Keratinocyte (primary cell): ENCODE measurements at regions not wholly inside any gene's neighbourhood (a gene's known extent, or its start where the extent isn't known, plus 50 kb on each side); places are given as distances from the start of the nearest gene placed in this dataset.

ENCODE experiments used
- DNase-seq: peaks from one replicate; pipeline ENCODE4 v3.0.0-alpha.2; 2011; ENCODE audit warnings: low read depth, missing footprints, low spot score
- FAIRE-seq: peaks from 2 replicates; lab custom pipeline; 2011; peaks lifted over from hg19 to GRCh38; lab: Jason Lieb, UNC
- H2AFZ ChIP-seq: 2 replicates; pipeline ENCODE4 v1.6.0; 2012; ENCODE audit warnings: low read length, control low read depth, inconsistent platforms; ENCODE audit not compliant: control insufficient read depth
- H3K27ac ChIP-seq: 2 replicates; pipeline ENCODE4 v1.5.1; 2011; ENCODE audit warnings: low read length; ENCODE audit not compliant: control insufficient read depth, insufficient read depth
- H3K27me3 ChIP-seq: 3 replicates; pipeline ENCODE4 v1.6.0; 2011; ENCODE audit warnings: low read length; ENCODE audit not compliant: control insufficient read depth, insufficient read depth; ENCODE audit errors: extremely low read depth
- H3K36me3 ChIP-seq, 2 experiments: 2 replicates in 1 of 2; 3 replicates in 1 of 2; pipeline ENCODE4 v1.5.1; 2011; ENCODE audit warnings: low read length in 2 of 2, mild to moderate bottlenecking in 1 of 2; ENCODE audit not compliant: control insufficient read depth in 2 of 2, insufficient read depth in 2 of 2; ENCODE audit errors: extremely low read depth in 1 of 2
- H3K4me1 ChIP-seq: 3 replicates; pipeline ENCODE4 v1.5.1; 2011; ENCODE audit warnings: low read length; ENCODE audit not compliant: control insufficient read depth, insufficient read depth; ENCODE audit errors: extremely low read depth
- H3K4me2 ChIP-seq: 3 replicates; pipeline ENCODE4 v1.6.0; 2011; ENCODE audit warnings: low read depth, low read length; ENCODE audit not compliant: control insufficient read depth, insufficient read depth; ENCODE audit errors: extremely low read depth
- H3K4me3 ChIP-seq, 3 experiments: fragments of 200-600 bp in 1 of 3; sonication (generic) in 1 of 3; 2 replicates in 2 of 3; 3 replicates in 1 of 3; pipeline ENCODE4 v1.5.1; 2011 to 2016; ENCODE audit warnings: low read length in 3 of 3, mild to moderate bottlenecking in 3 of 3, control low read depth in 2 of 3, inconsistent platforms in 1 of 3, low read depth in 1 of 3, mixed read lengths in 1 of 3, mixed run types in 1 of 3, moderate library complexity in 1 of 3; ENCODE audit not compliant: control insufficient read depth in 2 of 3, insufficient read depth in 2 of 3; ENCODE audit errors: extremely low read depth in 1 of 3
- H3K79me2 ChIP-seq: 2 replicates; pipeline ENCODE4 v1.6.0; 2012; ENCODE audit warnings: low read length; ENCODE audit not compliant: control insufficient read depth, insufficient read depth
- H3K9ac ChIP-seq: 3 replicates; pipeline ENCODE4 v1.6.0; 2011; ENCODE audit warnings: low read length; ENCODE audit not compliant: control insufficient read depth, insufficient read depth; ENCODE audit errors: extremely low read depth
- H3K9me1 ChIP-seq: 3 replicates; pipeline ENCODE4 v1.6.0; 2011; ENCODE audit warnings: low read length; ENCODE audit not compliant: control insufficient read depth, insufficient read depth; ENCODE audit errors: extremely low read depth
- H3K9me3 ChIP-seq: 2 replicates; pipeline ENCODE4 v1.5.1; 2012; ENCODE audit warnings: low read depth, low read length; ENCODE audit not compliant: control insufficient read depth
- H4K20me1 ChIP-seq: 3 replicates; pipeline ENCODE4 v1.6.0; 2011; ENCODE audit warnings: low read length; ENCODE audit not compliant: control insufficient read depth, insufficient read depth; ENCODE audit errors: extremely low read depth
- EZH2 ChIP-seq: IDR thresholded peaks from one replicate; pipeline ENCODE4 v1.6.1; 2012; ENCODE audit warnings: inconsistent platforms, mild to moderate bottlenecking, low read length, moderate library complexity
- dilution Hi-C: fragments of 300-500 bp; cut with MboI; formaldehyde crosslinking; loops from one replicate; pipeline ENCODE4 v1.7.0; 2020; ENCODE audit warnings: low sequenced_read_pairs; ENCODE audit not compliant: extremely low pct_ligation_motif_present
- TF ChIP-seq, protein P1 (sequence below), 3 experiments: IDR thresholded peaks in 1 of 3; conservative IDR thresholded peaks in 1 of 3; optimal IDR thresholded peaks in 1 of 3; 2 replicates in 2 of 3; 3 replicates in 1 of 3; pipeline versions ENCODE3 to v1.5.1; 2011; ENCODE audit warnings: low read length in 3 of 3, mild to moderate bottlenecking in 3 of 3, moderate library complexity in 2 of 3, control low read depth in 1 of 3, inconsistent platforms in 1 of 3; ENCODE audit not compliant: insufficient read depth in 2 of 3; ENCODE audit errors: extremely low read depth in 1 of 3

DNA sequence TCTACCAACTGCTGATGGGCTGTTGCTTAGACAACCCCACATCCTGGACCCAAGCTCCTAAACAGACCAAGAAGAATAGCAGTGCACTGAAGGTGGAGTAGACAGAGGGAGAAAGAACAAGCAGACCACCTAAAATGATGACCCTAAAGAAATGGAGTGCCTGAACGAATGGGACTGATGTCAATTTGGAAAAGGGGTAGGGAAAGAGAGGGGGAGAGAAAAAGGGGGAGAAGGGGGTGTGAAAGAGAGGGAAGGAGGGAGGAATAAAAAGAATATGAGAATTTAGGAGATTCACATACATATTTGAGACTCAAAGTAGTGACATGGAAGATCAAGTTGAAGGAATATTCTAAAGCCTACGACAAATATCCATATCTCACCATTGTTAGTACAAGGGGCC lies 144.4 kb upstream of the DUSP10 start:
- Histone ChIP-seq H3K36me3 (no peaks in the 10 kb centered on the region), H3K27ac (no peak overlapping the region), H3K4me3 (no peak overlapping the region), H3K27me3 (no peaks in the 10 kb centered on the region), H3K79me2 (no peaks in the 10 kb centered on the region), H3K4me1 (peaks cover 20% of the 10 kb centered on the region), H3K9me3 (no peaks in the 10 kb centered on the region), H3K9me1 (no peaks in the 10 kb centered on the region), H3K9ac (no peak overlapping the region), H4K20me1 (no peaks in the 10 kb centered on the region), H3K4me2 (peak overlapping the region; percentile 41), H2AFZ (no peak overlapping the region)
- DNase-seq (no peak), FAIRE-seq (no peak)
- TF ChIP-seq EZH2 = no peak
- TF ChIP-seq, protein P1, sequence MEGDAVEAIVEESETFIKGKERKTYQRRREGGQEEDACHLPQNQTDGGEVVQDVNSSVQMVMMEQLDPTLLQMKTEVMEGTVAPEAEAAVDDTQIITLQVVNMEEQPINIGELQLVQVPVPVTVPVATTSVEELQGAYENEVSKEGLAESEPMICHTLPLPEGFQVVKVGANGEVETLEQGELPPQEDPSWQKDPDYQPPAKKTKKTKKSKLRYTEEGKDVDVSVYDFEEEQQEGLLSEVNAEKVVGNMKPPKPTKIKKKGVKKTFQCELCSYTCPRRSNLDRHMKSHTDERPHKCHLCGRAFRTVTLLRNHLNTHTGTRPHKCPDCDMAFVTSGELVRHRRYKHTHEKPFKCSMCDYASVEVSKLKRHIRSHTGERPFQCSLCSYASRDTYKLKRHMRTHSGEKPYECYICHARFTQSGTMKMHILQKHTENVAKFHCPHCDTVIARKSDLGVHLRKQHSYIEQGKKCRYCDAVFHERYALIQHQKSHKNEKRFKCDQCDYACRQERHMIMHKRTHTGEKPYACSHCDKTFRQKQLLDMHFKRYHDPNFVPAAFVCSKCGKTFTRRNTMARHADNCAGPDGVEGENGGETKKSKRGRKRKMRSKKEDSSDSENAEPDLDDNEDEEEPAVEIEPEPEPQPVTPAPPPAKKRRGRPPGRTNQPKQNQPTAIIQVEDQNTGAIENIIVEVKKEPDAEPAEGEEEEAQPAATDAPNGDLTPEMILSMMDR (optimal IDR thresholded peaks at IDR 0.05 in 1 of 3, IDR thresholded peaks at IDR 0.05 in 1 of 3, conservative IDR thresholded peaks at IDR 0.05 in 1 of 3; ENCODE audit: extremely low read depth in 1 of 3, insufficient read depth in 2 of 3, low read length in 3 of 3) = no peak
- dilution Hi-C loops = no loop called here

DNA sequence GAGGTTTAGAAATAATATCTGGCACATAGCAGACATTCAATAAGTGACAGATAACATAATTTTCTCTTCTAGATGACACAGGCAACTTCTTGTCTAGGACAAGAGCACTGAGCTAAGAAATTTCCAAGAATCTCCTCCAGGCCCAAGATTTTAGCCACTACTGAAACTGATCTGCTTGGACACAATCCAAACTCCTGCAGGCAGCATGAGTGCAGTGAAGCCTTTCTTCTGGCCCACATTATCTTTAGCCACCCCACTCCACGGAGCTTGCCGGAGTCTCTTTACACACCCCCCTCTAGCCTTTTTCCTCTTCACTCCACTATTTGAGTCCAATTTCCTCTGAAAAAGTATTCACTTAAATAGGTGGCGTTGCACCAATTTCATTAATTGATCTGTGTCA lies 142.9 kb upstream of the DUSP10 start:
- TF ChIP-seq, protein P1 (optimal IDR thresholded peaks at IDR 0.05 in 1 of 3, IDR thresholded peaks at IDR 0.05 in 1 of 3, conservative IDR thresholded peaks at IDR 0.05 in 1 of 3; ENCODE audit: extremely low read depth in 1 of 3, insufficient read depth in 2 of 3, low read length in 3 of 3) = no peak
- TF ChIP-seq EZH2 = no peak
- Histone ChIP-seq H3K4me2 (no peak overlapping the region), H3K79me2 (no peaks in the 10 kb centered on the region), H3K9me3 (no peaks in the 10 kb centered on the region), H3K4me3 (no peak overlapping the region), H3K27me3 (no peaks in the 10 kb centered on the region), H2AFZ (no peak overlapping the region), H3K27ac (no peak overlapping the region), H3K4me1 (peaks cover 17% of the 10 kb centered on the region), H3K9ac (no peak overlapping the region), H3K9me1 (no peaks in the 10 kb centered on the region), H3K36me3 (no peaks in the 10 kb centered on the region), H4K20me1 (no peaks in the 10 kb centered on the region)
- DNase-seq = no peak
- dilution Hi-C loops = no loop called here
- no peak for FAIRE-seq
